ENCODE measurements at regions not wholly inside any gene's neighbourhood (a gene's known extent, or its start where the extent isn't known, plus 50 kb on each side); places are given as distances from the start of the nearest gene placed in this dataset.

DNA sequence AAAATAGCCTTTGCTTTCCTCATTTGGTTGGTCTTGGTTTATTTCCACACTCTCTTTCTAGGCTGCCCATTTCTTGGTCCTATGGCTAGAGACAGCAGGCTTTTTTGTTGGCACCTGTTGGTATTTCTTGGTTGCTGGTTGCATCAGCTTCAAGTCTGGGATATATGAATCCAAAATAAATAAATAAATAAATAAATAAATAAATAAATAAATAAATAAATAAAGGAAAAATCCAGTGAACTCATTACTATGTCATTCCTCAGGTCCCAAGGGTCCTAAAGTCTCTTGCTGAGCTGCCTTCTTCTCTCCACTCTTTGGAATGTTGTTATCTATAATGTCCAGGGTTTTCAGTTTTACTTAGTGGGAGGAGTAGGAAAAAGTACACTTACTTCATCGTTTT lies 165.9 kb upstream of the MEX3C start:
- TF ChIP-seq, protein P1, sequence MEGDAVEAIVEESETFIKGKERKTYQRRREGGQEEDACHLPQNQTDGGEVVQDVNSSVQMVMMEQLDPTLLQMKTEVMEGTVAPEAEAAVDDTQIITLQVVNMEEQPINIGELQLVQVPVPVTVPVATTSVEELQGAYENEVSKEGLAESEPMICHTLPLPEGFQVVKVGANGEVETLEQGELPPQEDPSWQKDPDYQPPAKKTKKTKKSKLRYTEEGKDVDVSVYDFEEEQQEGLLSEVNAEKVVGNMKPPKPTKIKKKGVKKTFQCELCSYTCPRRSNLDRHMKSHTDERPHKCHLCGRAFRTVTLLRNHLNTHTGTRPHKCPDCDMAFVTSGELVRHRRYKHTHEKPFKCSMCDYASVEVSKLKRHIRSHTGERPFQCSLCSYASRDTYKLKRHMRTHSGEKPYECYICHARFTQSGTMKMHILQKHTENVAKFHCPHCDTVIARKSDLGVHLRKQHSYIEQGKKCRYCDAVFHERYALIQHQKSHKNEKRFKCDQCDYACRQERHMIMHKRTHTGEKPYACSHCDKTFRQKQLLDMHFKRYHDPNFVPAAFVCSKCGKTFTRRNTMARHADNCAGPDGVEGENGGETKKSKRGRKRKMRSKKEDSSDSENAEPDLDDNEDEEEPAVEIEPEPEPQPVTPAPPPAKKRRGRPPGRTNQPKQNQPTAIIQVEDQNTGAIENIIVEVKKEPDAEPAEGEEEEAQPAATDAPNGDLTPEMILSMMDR (IDR thresholded peaks at IDR 0.05), result no peak
- TF ChIP-seq POLR2A (IDR thresholded peaks at IDR 0.05), result no peak
